Pancreas (tissue), 10 donors: ENCODE measurements at regions not wholly inside any gene's neighbourhood (a gene's known extent, or its start where the extent isn't known, plus 50 kb on each side); places are given as distances from the start of the nearest gene placed in this dataset.

Experiments used
- ATAC-seq, 4 donors: fragments of 200-7000 bp; cut with Tn5 transposase; one replicate each; pipeline versions ENCODE4 v1.8.0 to v1.9.1; 2020; ENCODE audit warnings: mild to moderate bottlenecking in 4 of 4, moderate library complexity in 4 of 4
- DNase-seq, 6 donors: peaks; one replicate each; pipeline ENCODE4 v3.0.0-alpha.2; 2020
- FAIRE-seq: peaks from 2 replicates; lab custom pipeline; 2012; peaks lifted over from hg19 to GRCh38; lab: Jason Lieb, UNC
- H3K27ac ChIP-seq, 4 donors: fragments of 200-600 bp; sonication (generic); 1 replicate in 3 of 4; 2 replicates in 1 of 4; pipeline versions ENCODE4 v1.5.0 to v1.8.0; 2020
- H3K27me3 ChIP-seq, 4 donors: fragments of 200-600 bp; one replicate each; pipeline ENCODE4 v1.8.0; 2021
- H3K36me3 ChIP-seq, 3 donors: fragments of 200-600 bp; sonication (generic) in 1 of 3; one replicate each; pipeline versions ENCODE4 v1.5.0 to v1.8.0; 2020 to 2021
- H3K4me1 ChIP-seq, 3 donors: fragments of 200-600 bp; one replicate each; pipeline ENCODE4 v1.8.0; 2021
- H3K4me3 ChIP-seq, 4 donors: fragments of 200-600 bp; sonication (generic) in 2 of 4; one replicate each; pipeline versions ENCODE4 v1.5.0 to v1.8.0; 2020 to 2021
- H3K9me3 ChIP-seq, 4 donors: fragments of 200-600 bp; one replicate each; pipeline ENCODE4 v1.8.0; 2021
- CTCF ChIP-seq, 4 donors: fragments of 200-600 bp; sonication (generic) in 3 of 4; IDR thresholded peaks; one replicate each; pipeline versions ENCODE4 v1.5.0 to v1.8.0; 2021; ENCODE audit warnings: antibody characterized with exemption in 4 of 4
- WGBS, 2 donors: extraction: QIAGEN DNeasy Blood & Tissue Kit; methylation state at CpG; one replicate each; pipeline ENCODE4 v1.1.7; 2013; 5-methylcytosine and 5-hydroxymethylcytosine counted together
- intact Hi-C, 3 donors: fragments of 100-400 bp; cut with DNase I; formaldehyde crosslinking; loops; one replicate each; pipeline versions ENCODE4 v1.11.1 to v1.14.2; 2022
- donor health status: healthy with polysubstance abuse.
- donor health status: DM: no; HTN: no; CAD: no; lungs with moderate emphysema.
- donor health status: DM: no; HTN: no; CAD: no.
- donor health status: control.
- donor health status: control.
- donor health status: Bipolar disorder and iron deficiency.
- donor health status: DM: yes; HTN: yes; CAD: no.
- donor health status: DM: no; HTN: no; CAD: no.
- donor health status: DM: no; HTN: no; CAD: no.
- donor health status: DM: yes; HTN: yes; CAD: no.

GRCh38 chr5:104071887-104072286 lies 509.3 kb upstream of the NUDT12 start:
- WGBS, 2 donors, result 48 to 66% methylated on average over 2 of the region's 2 CpGs
- no peak for ATAC-seq
- FAIRE-seq, result no peak

GRCh38 chr5:104062621-104063377 lies 500.2 kb upstream of the NUDT12 start:
- no peak overlapping the region for H3K27ac ChIP-seq
- no peaks in the 10 kb centered on the region for H3K36me3 ChIP-seq
- FAIRE-seq (no peak), DNase-seq (no peak), ATAC-seq (peak in 2 of 4 donors; percentile 25 to 44)
- no peaks in the 10 kb centered on the region for H3K27me3 ChIP-seq
- H3K4me1 ChIP-seq, result no peaks in the 10 kb centered on the region
- no peak overlapping the region for H3K4me3 ChIP-seq
- 22 to 24% methylated on average over 9 of the region's 9 CpGs for WGBS, 2 donors
- H3K9me3 ChIP-seq, result no peaks in the 10 kb centered on the region
- intact Hi-C loops, result no loop called here
- TF ChIP-seq CTCF (IDR thresholded peaks at IDR 0.05), result no peak

More at GRCh38 chr5:104071887-104072286, 509.3 kb upstream of the NUDT12 start:
- intact Hi-C loops, result loop anchor here in 1 of 3 donors (10.0 kb wide), 1 partner anchor 147 kb away; no protein-coding TSS in a partner anchor
- Histone ChIP-seq H3K27ac (no peak overlapping the region), H3K27me3 (no peaks in the 10 kb centered on the region), H3K4me3 (no peak overlapping the region), H3K9me3 (no peaks in the 10 kb centered on the region), H3K4me1 (no peaks in the 10 kb centered on the region), H3K36me3 (no peaks in the 10 kb centered on the region)
- no peak for DNase-seq
- no peak for TF ChIP-seq CTCF (IDR thresholded peaks at IDR 0.05)

- 67 to 71% methylated on average over 3 of the region's 3 CpGs for WGBS, 2 donors
- no peak for FAIRE-seq
- intact Hi-C loops, result no loop called here
Observed at GRCh38 chr5:104061707-104062106, 499.1 kb upstream of the NUDT12 start.

GRCh38 chr5:104053353-104053649 lies 490.7 kb upstream of the NUDT12 start:
- Histone ChIP-seq H3K4me3 (no peak overlapping the region), H3K27me3 (no peaks in the 10 kb centered on the region), H3K9me3 (no peaks in the 10 kb centered on the region), H3K27ac (no peak overlapping the region), H3K36me3 (no peaks in the 10 kb centered on the region), H3K4me1 (no peaks in the 10 kb centered on the region)
- DNase-seq (no peak), ATAC-seq (no peak), FAIRE-seq (no peak)
- WGBS, 2 donors, result 14 to 45% methylated on average over 2 of the region's 2 CpGs
- TF ChIP-seq CTCF (IDR thresholded peaks at IDR 0.05), result no peak
- intact Hi-C loops, result no loop called here

More at GRCh38 chr5:104061707-104062106, 499.1 kb upstream of the NUDT12 start:
- DNase-seq (no peak), ATAC-seq (no peak)
- no peaks in the 10 kb centered on the region for H3K9me3 ChIP-seq
- no peaks in the 10 kb centered on the region for H3K27me3 ChIP-seq
- H3K4me3 ChIP-seq, result no peak overlapping the region
- TF ChIP-seq CTCF (IDR thresholded peaks at IDR 0.05), result no peak
- no peaks in the 10 kb centered on the region for H3K4me1 ChIP-seq
- H3K36me3 ChIP-seq, result no peaks in the 10 kb centered on the region
- no peak overlapping the region for H3K27ac ChIP-seq
